A549 (cell line): ENCODE measurements at regions not wholly inside any gene's neighbourhood (a gene's known extent, or its start where the extent isn't known, plus 50 kb on each side); places are given as distances from the start of the nearest gene placed in this dataset.

Source experiments
- ATAC-seq, 2 experiments: fragments of 200-7000 bp in 1 of 2; fragments of >200 bp in 1 of 2; cut with Nextera tagmentation in 1 of 2; cut with Tn5 transposase in 1 of 2; 3 replicates each; pipeline versions ENCODE4 v1.8.0 to v1.9.1; 2018 to 2020; ENCODE audit warnings: mild to moderate bottlenecking in 1 of 2, moderate library complexity in 1 of 2
- CTCF ChIA-PET: fragments of 300-600 bp; sonication (Branson Sonifier 250); formaldehyde crosslinking; extraction: SDS; loops from one replicate; lab custom pipeline; 2021; ENCODE audit warnings: antibody characterized with exemption, inconsistent platforms; lab: Yijun Ruan, JAX
- POLR2A ChIA-PET: fragments of 350-600 bp; formaldehyde crosslinking; extraction: SDS; loops from one replicate; lab custom pipeline; 2021; ENCODE audit warnings: antibody characterized with exemption, inconsistent platforms; lab: Yijun Ruan, JAX
- DNase-seq, 2 experiments: peaks; one replicate each; pipeline versions ENCODE4 v3.0.0 to v3.0.0-alpha.2; 2011 to 2016; ENCODE audit warnings: low read depth in 1 of 2, low spot score in 1 of 2
- FAIRE-seq: peaks from 2 replicates; lab custom pipeline; 2011; peaks lifted over from hg19 to GRCh38; lab: Jason Lieb, UNC
- H3K27ac ChIP-seq, 2 experiments: fragments of >200 bp; sonication (Bioruptor Twin); formaldehyde crosslinking; 3 replicates each; pipeline ENCODE4 v1.5.1; 2016 to 2017
- H3K4me1 ChIP-seq: fragments of >200 bp; sonication (Bioruptor Twin); formaldehyde crosslinking; 3 replicates; pipeline ENCODE4 v1.6.1; 2016
- H3K4me2 ChIP-seq: fragments of >200 bp; sonication (Bioruptor Twin); formaldehyde crosslinking; 3 replicates; pipeline ENCODE4 v1.6.1; 2016
- H3K4me3 ChIP-seq: fragments of >200 bp; sonication (Bioruptor Twin); formaldehyde crosslinking; 3 replicates; pipeline ENCODE4 v1.5.1; 2016
- H3K9me3 ChIP-seq: fragments of >200 bp; sonication (Bioruptor Twin); formaldehyde crosslinking; 3 replicates; pipeline ENCODE4 v1.6.1; 2016
- ATOH8 ChIP-seq: fragments of 250-450 bp; sonication (Bioruptor Pico); IDR thresholded peaks from 2 replicates; pipeline ENCODE4 v1.5.0; 2020; ENCODE audit warnings: low read depth, mild to moderate bottlenecking, moderate library complexity
- BCL3 ChIP-seq: fragments of >200 bp; sonication (Bioruptor Twin); formaldehyde crosslinking; IDR thresholded peaks from 3 replicates; pipeline ENCODE4 v1.6.1; 2016
- BHLHE40 ChIP-seq: IDR thresholded peaks from 2 replicates; pipeline ENCODE4 v1.6.1; 2012; ENCODE audit warnings: low read depth, low read length, inconsistent platforms
- CBX2 ChIP-seq: fragments of 200-600 bp; sonication (generic); IDR thresholded peaks from 2 replicates; pipeline ENCODE4 v1.6.1; 2016; ENCODE audit warnings: low read depth, mild to moderate bottlenecking, borderline replicate concordance
- CBX8 ChIP-seq: fragments of 200-600 bp; sonication (generic); IDR thresholded peaks from 2 replicates; pipeline ENCODE4 v1.6.1; 2016
- CHD2 ChIP-seq: fragments of 150-350 bp; IDR thresholded peaks from 2 replicates; pipeline ENCODE4 v1.6.1; 2014; ENCODE audit warnings: low read length; ENCODE audit not compliant: partially characterized antibody
- CHD4 ChIP-seq: fragments of 200-600 bp; sonication (generic); IDR thresholded peaks from 2 replicates; pipeline ENCODE4 v1.6.1; 2016; ENCODE audit warnings: antibody characterized with exemption, mild to moderate bottlenecking, borderline replicate concordance
- E2F6 ChIP-seq: IDR thresholded peaks from 2 replicates; pipeline ENCODE4 v1.6.1; 2012; ENCODE audit warnings: low read depth, borderline replicate concordance
- ELK1 ChIP-seq: fragments of 150-350 bp; IDR thresholded peaks from 2 replicates; pipeline ENCODE4 v1.6.1; 2014; ENCODE audit warnings: low read depth, mild to moderate bottlenecking, low read length
- EP300 ChIP-seq, 2 experiments: fragments of >200 bp; sonication (Bioruptor Twin); formaldehyde crosslinking; IDR thresholded peaks; 2 replicates in 1 of 2; 3 replicates in 1 of 2; pipeline ENCODE4 v1.6.1; 2016 to 2017
- ESRRA ChIP-seq: fragments of 150-350 bp; IDR thresholded peaks from 2 replicates; pipeline ENCODE4 v1.6.1; 2014; ENCODE audit warnings: mild to moderate bottlenecking, low read length, borderline replicate concordance
- FOSB ChIP-seq: fragments of 250-450 bp; sonication (Bioruptor Pico); IDR thresholded peaks from 2 replicates; pipeline ENCODE4 v1.5.0; 2020; ENCODE audit warnings: mild to moderate bottlenecking, moderate library complexity
- HDAC2 ChIP-seq: fragments of 200-600 bp; sonication (generic); IDR thresholded peaks from 2 replicates; pipeline ENCODE4 v1.6.1; 2016
- HOXA7 ChIP-seq: fragments of 250-450 bp; sonication (Bioruptor Pico); IDR thresholded peaks from 2 replicates; pipeline ENCODE4 v1.5.0; 2020; ENCODE audit warnings: mild to moderate bottlenecking, moderate library complexity
- HOXB13 ChIP-seq: fragments of 250-450 bp; sonication (Bioruptor Pico); IDR thresholded peaks from 2 replicates; pipeline ENCODE4 v1.5.0; 2020; ENCODE audit warnings: low read depth, mild to moderate bottlenecking, moderate library complexity
- MAX ChIP-seq: IDR thresholded peaks from 2 replicates; pipeline ENCODE4 v1.6.1; 2012
- MAZ ChIP-seq: fragments of 150-350 bp; IDR thresholded peaks from 2 replicates; pipeline ENCODE4 v1.6.1; 2014; ENCODE audit warnings: antibody characterized with exemption, low read depth, low read length, borderline replicate concordance
- NFE2L2 ChIP-seq: fragments of 150-350 bp; conservative IDR thresholded peaks from 2 replicates; pipeline ENCODE4 v1.6.1; 2014; ENCODE audit warnings: low read length
- RAD21 ChIP-seq, 2 experiments: fragments of >200 bp in 1 of 2; sonication (Bioruptor Twin) in 1 of 2; formaldehyde crosslinking in 1 of 2; IDR thresholded peaks in 1 of 2; conservative IDR thresholded peaks in 1 of 2; 2 replicates in 1 of 2; 3 replicates in 1 of 2; pipeline ENCODE4 v1.6.1; 2012 to 2018; ENCODE audit warnings: inconsistent platforms in 1 of 2
- RFX5 ChIP-seq: fragments of 450-650 bp; IDR thresholded peaks from 2 replicates; pipeline ENCODE4 v1.7.1; 2014; ENCODE audit warnings: antibody characterized with exemption, mild to moderate bottlenecking, moderate library complexity
- RNF2 ChIP-seq: fragments of 200-600 bp; sonication (generic); IDR thresholded peaks from 2 replicates; pipeline ENCODE4 v1.6.1; 2016; ENCODE audit warnings: low read depth, mild to moderate bottlenecking, antibody characterized with exemption, moderate library complexity, borderline replicate concordance
- SREBF2 ChIP-seq: fragments of 450-650 bp; IDR thresholded peaks from 2 replicates; pipeline ENCODE4 v1.6.1; 2014; ENCODE audit warnings: mild to moderate bottlenecking, moderate library complexity
- TFCP2L1 ChIP-seq: fragments of 250-450 bp; sonication (Bioruptor Pico); IDR thresholded peaks from 2 replicates; pipeline ENCODE4 v1.5.0; 2021; ENCODE audit warnings: mild to moderate bottlenecking
- TP53 ChIP-seq: fragments of 250-450 bp; sonication (Bioruptor Pico); IDR thresholded peaks from 2 replicates; pipeline ENCODE4 v1.5.0; 2021; ENCODE audit warnings: mild to moderate bottlenecking, moderate library complexity
- ZC3H11A ChIP-seq: fragments of 450-650 bp; IDR thresholded peaks from 2 replicates; pipeline ENCODE4 v1.6.1; 2014; ENCODE audit warnings: antibody characterized with exemption, mild to moderate bottlenecking
- whole genome bisulfite sequencing: methylation state at CpG from one replicate; pipeline ENCODE4 v1.1.6; 2017; ENCODE audit errors: missing lambda C conversion rate; 5-methylcytosine and 5-hydroxymethylcytosine counted together

GRCh38 chr4:177771645-177772044, 329.4 kb upstream of the AGA start:
- FAIRE-seq = no peak

GRCh38 chr4:177778623-177779022, 336.4 kb upstream of the AGA start:
- POLR2A ChIA-PET = no interaction called here
- no peak for ATAC-seq
- TF ChIP-seq ATOH8 = no peak
- no peak for TF ChIP-seq ELK1
- no peak for TF ChIP-seq CHD2
- TF ChIP-seq HDAC2 = no peak
- no peak for TF ChIP-seq NFE2L2
- TF ChIP-seq RAD21 (conservative IDR thresholded peaks at IDR 0.05 in 1 of 2, IDR thresholded peaks at IDR 0.05 in 1 of 2) = no peak
- no peak for TF ChIP-seq EP300 (IDR thresholded peaks at IDR 0.05)
- no peak for TF ChIP-seq MAX
- TF ChIP-seq SREBF2 = no peak
- TF ChIP-seq BCL3 = no peak
- Histone ChIP-seq H3K4me3 (no peak overlapping the region), H3K4me2 (no peak overlapping the region), H3K4me1 (no peaks in the 10 kb centered on the region), H3K27ac (no peak overlapping the region), H3K9me3 (no peaks in the 10 kb centered on the region)
- 45% methylated on average over 2 of the region's 2 CpGs for WGBS
- no peak for FAIRE-seq
- CTCF ChIA-PET = interaction anchor here (0.6 kb wide), 1 partner anchor 199 kb away, joined by 4 read pairs; no protein-coding TSS in a partner anchor
- DNase-seq = no peak

More at GRCh38 chr4:177771645-177772044, 329.4 kb upstream of the AGA start:
- CTCF ChIA-PET = no interaction called here
- Histone ChIP-seq H3K9me3 (no peaks in the 10 kb centered on the region), H3K4me3 (no peak overlapping the region)
- no peak for DNase-seq
- no peak for ATAC-seq
- TF ChIP-seq TP53 (no peak), ESRRA (no peak), CBX8 (no peak), TFCP2L1 (CRISPR knock-in tag) (no peak), HOXA7 (CRISPR knock-in tag) (no peak), ELK1 (no peak), BHLHE40 (no peak), MAZ (no peak), E2F6 (no peak), FOSB (CRISPR knock-in tag) (no peak), CBX2 (no peak), ZC3H11A (no peak), RFX5 (no peak), NFE2L2 (no peak), CHD4 (no peak), RNF2 (no peak), BCL3 (no peak), HOXB13 (CRISPR knock-in tag) (no peak)
- TF ChIP-seq, all 56 proteins: peak for 0
- H3K27ac ChIP-seq = no peak overlapping the region
- POLR2A ChIA-PET = no interaction called here
- H3K4me1 ChIP-seq = no peaks in the 10 kb centered on the region
- 33% methylated on average over 1 of the region's 1 CpG for WGBS
- H3K4me2 ChIP-seq = no peak overlapping the region
